Panc1 (cell line): ENCODE measurements at regions not wholly inside any gene's neighbourhood (a gene's known extent, or its start where the extent isn't known, plus 50 kb on each side); places are given as distances from the start of the nearest gene placed in this dataset.

Source experiments
- ATAC-seq: fragments of 200-7000 bp; cut with Tn5 transposase; 2 replicates; pipeline ENCODE4 v1.9.1; 2020; ENCODE audit warnings: mild to moderate bottlenecking, moderate library complexity
- BruUV-seq: library from RNA; stranded (reverse); fragments of 400-500 nt; replicated peaks from 2 replicates; lab custom pipeline; 2021; lab: Mats Ljungman, UMichigan
- CTCF ChIA-PET: fragments of 300-600 bp; sonication (Branson Sonifier 250); formaldehyde crosslinking; loops from one replicate; lab custom pipeline; 2022; ENCODE audit warnings: antibody characterized with exemption; lab: Charles Lee
- POLR2A ChIA-PET: fragments of 300-600 bp; sonication (Branson Sonifier 250); formaldehyde crosslinking; loops from one replicate; lab custom pipeline; 2022; ENCODE audit warnings: antibody characterized with exemption; lab: Charles Lee
- DNase-seq: peaks from one replicate; pipeline ENCODE4 v3.0.0-alpha.2; 2010; ENCODE audit warnings: low read depth, low spot score
- H3K27ac ChIP-seq: 2 replicates; pipeline ENCODE4 v1.5.1; 2011; ENCODE audit warnings: mild to moderate bottlenecking, low read length, inconsistent platforms
- H3K27me3 ChIP-seq: fragments of 200-500 bp; sonication (Bioruptor generic); 2 replicates; pipeline ENCODE4 v1.6.0; 2014; ENCODE audit warnings: low read length, inconsistent platforms; ENCODE audit not compliant: control insufficient read depth, insufficient read depth
- H3K36me3 ChIP-seq: fragments of 200-500 bp; sonication (Bioruptor generic); 2 replicates; pipeline ENCODE4 v1.5.1; 2014; ENCODE audit warnings: inconsistent platforms, mild to moderate bottlenecking, low read length, moderate library complexity; ENCODE audit not compliant: control insufficient read depth, insufficient read depth
- H3K4me1 ChIP-seq: 2 replicates; pipeline ENCODE4 v1.5.1; 2011; ENCODE audit warnings: inconsistent platforms, mild to moderate bottlenecking, low read length, moderate library complexity; ENCODE audit not compliant: control insufficient read depth, insufficient read depth
- H3K4me3 ChIP-seq, 2 experiments: 2 replicates each; pipeline ENCODE4 v1.5.1; 2011 to 2012; ENCODE audit warnings: low read depth in 2 of 2, low read length in 2 of 2, mild to moderate bottlenecking in 2 of 2, inconsistent platforms in 1 of 2, moderate library complexity in 1 of 2
- H3K9me3 ChIP-seq: fragments of 200-500 bp; sonication (Bioruptor generic); 2 replicates; pipeline ENCODE4 v1.5.1; 2014; ENCODE audit warnings: low read depth, mild to moderate bottlenecking, inconsistent platforms, low read length, moderate library complexity; ENCODE audit not compliant: control insufficient read depth, insufficient read depth
- CTCF ChIP-seq: fragments of 450-650 bp; IDR thresholded peaks from 2 replicates; pipeline ENCODE4 v1.5.1; 2017; ENCODE audit warnings: mild to moderate bottlenecking
- POLR2AphosphoS5 ChIP-seq: IDR thresholded peaks from 2 replicates; pipeline ENCODE4 v1.6.1; 2012; ENCODE audit warnings: mild to moderate bottlenecking, low read depth, low read length, moderate library complexity
- REST ChIP-seq, 2 experiments: IDR thresholded peaks; 2 replicates each; pipeline ENCODE4 v1.6.1; 2011 to 2012; ENCODE audit warnings: low read depth in 2 of 2, control low read depth in 1 of 2, low read length in 1 of 2, mild to moderate bottlenecking in 1 of 2, moderate library complexity in 1 of 2; ENCODE audit not compliant: insufficient read depth in 1 of 2
- SIN3A ChIP-seq: IDR thresholded peaks from 2 replicates; pipeline ENCODE4 v1.6.1; 2012; ENCODE audit warnings: low read depth, mild to moderate bottlenecking, low read length, moderate library complexity, borderline replicate concordance; ENCODE audit not compliant: insufficient read depth
- TCF7L2 ChIP-seq: IDR thresholded peaks from 2 replicates; pipeline ENCODE4 v1.6.1; 2011; ENCODE audit warnings: mild to moderate bottlenecking, low read depth, low read length, inconsistent platforms
- in situ Hi-C: cut with HindIII; loops from 2 replicates; pipeline ENCODE4 v1.10.0; 2016; ENCODE audit warnings: low sequenced_read_pairs, low pct_unique_long_range_greater_than_20kb
- intact Hi-C: fragments of 100-400 bp; cut with micrococcal nuclease; formaldehyde crosslinking; loops from one replicate; pipeline ENCODE4 v1.10.0; 2022; ENCODE audit not compliant: unreplicated experiment

GRCh38 chr1:224044420-224044819 lies 69.5 kb upstream of the FBXO28 start:
- H3K36me3 ChIP-seq: no peaks in the 10 kb centered on the region
- in situ Hi-C loops: no loop called here
- intact Hi-C loops: no loop called here
- BruUV-seq: no TSS peak
- DNase-seq (no peak), ATAC-seq (no peak)
- ChIA-PET POLR2A (no interaction called here), CTCF (no interaction called here)
- no peaks in the 10 kb centered on the region for H3K4me1 ChIP-seq
- no peak overlapping the region for H3K27ac ChIP-seq
- H3K27me3 ChIP-seq: peaks cover 3% of the 10 kb centered on the region; the same call in 1 of the 2 replicates
- no peak overlapping the region for H3K4me3 ChIP-seq
- TF ChIP-seq POLR2AphosphoS5: no peak
- TF ChIP-seq CTCF: no peak
- TF ChIP-seq TCF7L2: no peak
- TF ChIP-seq REST (IDR thresholded peaks at IDR 0.05; ENCODE audit: insufficient read depth in 1 of 2, low read depth in 2 of 2, low read length in 1 of 2): no peak
- no peak for TF ChIP-seq SIN3A
- H3K9me3 ChIP-seq: no peaks in the 10 kb centered on the region

GRCh38 chr1:224042557-224043118 lies 71.3 kb upstream of the FBXO28 start:
- DNase-seq: no peak
- in situ Hi-C loops: no loop called here
- CTCF ChIA-PET: interaction anchor here (1.4 kb wide), 1 partner anchor 9 kb away, joined by 7 read pairs; no protein-coding TSS in a partner anchor

More at GRCh38 chr1:224042557-224043118, 71.3 kb upstream of the FBXO28 start:
- Histone ChIP-seq H3K4me3 (no peak overlapping the region), H3K27me3 (peaks cover 3% of the 10 kb centered on the region; the same call in 1 of the 2 replicates), H3K4me1 (no peaks in the 10 kb centered on the region), H3K36me3 (no peaks in the 10 kb centered on the region), H3K27ac (no peak overlapping the region), H3K9me3 (no peaks in the 10 kb centered on the region)
- no peak for ATAC-seq
- POLR2A ChIA-PET: no interaction called here
- BruUV-seq: no TSS peak
- intact Hi-C loops: no loop called here
- TF ChIP-seq REST (IDR thresholded peaks at IDR 0.05; ENCODE audit: insufficient read depth in 1 of 2, low read depth in 2 of 2, low read length in 1 of 2): no peak
- no peak for TF ChIP-seq POLR2AphosphoS5
- TF ChIP-seq CTCF: no peak
- no peak for TF ChIP-seq TCF7L2
- no peak for TF ChIP-seq SIN3A
